Glomerular visceral epithelial cell (primary cell): ENCODE measurements at regions not wholly inside any gene's neighbourhood (a gene's known extent, or its start where the extent isn't known, plus 50 kb on each side); places are given as distances from the start of the nearest gene placed in this dataset.

ENCODE experiments used
- DNase-seq: peaks from one replicate; pipeline ENCODE4 v3.0.0-alpha.2; 2016; ENCODE audit errors: extremely low spot score

DNA sequence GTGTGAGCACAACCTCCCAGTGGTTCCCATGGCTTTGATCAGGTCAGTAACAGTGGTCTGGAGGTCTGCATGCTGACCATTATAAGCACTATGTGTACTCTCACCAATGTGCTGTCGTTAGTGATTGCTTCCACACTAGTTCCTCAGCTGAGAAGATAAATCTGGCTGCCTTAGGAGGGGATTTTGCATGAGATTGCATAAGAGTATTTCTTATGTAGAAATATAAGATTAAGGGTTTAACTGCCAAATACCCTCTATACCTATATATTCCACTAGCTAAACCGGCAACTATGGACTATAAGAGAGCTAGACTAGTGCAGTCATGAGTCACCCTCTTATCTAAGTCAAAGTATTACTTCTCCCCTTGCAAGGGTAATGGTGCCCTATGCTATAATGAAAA lies 580.2 kb downstream of the CDH11 start:
- no peak for DNase-seq

DNA sequence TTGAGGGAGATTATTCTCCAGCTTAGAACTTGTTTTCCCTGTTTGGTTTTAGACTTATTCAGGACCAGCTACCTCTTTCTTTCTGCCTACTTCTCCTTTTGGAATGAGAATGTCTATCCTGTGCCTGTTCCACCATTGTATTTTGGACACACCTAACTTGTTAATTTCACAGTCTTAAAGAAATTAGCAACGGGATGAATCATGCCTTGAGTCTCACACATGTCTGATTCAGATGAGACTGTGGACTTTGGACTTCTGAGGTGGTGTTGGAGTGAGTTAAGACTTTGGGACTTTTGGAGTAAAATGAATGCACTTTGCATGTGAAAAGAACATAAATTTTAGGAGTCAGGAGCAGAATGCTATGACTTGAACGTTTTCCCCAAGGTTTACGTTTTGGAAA lies 581.4 kb downstream of the CDH11 start:
- no peak for DNase-seq

DNA sequence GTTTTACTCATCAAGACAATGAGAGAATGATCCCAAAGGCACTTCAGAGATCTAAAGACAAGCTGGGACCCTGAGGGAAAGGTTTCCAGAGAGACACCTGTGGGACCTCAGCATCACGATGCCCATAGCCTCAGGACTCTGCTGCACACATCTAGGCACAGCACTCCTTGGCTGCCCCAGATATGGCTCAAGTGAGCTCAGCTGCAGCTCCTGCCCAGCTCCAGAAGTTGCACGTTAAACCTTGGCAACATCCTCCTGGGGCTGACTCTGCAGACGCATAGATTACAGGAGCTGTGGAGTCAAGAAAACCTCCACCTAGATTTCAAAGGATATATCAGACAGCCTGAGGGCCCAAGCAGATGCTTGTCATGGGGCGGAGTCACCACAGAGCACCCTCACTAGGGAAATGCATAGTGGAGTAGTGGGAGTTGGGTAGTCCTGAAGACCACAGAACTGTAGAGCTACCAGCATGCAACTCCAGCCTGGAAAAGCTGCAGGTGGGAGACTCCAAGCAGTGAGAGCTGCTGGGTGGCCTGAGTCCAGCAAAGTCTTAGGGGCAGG lies 582.0 kb downstream of the CDH11 start:
- no peak for DNase-seq

DNA sequence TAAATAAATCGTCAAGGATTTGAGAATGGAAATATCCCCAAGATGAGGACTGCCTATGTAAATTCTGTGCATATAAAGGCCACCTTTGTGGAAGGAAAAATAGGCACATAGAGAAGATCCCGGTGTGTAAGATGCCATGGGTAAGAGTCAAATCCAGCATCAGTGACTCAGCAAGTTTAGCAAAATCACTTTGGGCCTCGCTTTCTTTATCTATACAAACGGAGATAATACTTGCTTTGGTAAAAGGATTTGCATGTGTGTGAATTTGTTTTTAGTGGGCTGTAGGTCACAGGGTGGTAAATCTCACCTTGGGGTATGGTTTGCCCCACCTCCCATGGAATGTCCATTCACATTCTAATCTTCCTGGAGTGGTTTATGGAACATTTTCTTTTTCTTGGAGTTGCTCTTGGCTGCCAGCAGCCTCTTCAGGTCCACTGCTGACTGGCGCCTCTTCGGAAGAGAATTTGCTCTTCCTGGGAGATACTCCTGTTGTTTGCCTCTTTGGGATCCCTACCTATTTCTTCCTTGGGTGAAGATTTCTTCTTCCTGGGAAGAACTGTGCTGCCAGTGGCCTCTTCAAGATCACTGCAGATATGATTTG lies 587.6 kb downstream of the CDH11 start:
- DNase-seq: no peak

DNA sequence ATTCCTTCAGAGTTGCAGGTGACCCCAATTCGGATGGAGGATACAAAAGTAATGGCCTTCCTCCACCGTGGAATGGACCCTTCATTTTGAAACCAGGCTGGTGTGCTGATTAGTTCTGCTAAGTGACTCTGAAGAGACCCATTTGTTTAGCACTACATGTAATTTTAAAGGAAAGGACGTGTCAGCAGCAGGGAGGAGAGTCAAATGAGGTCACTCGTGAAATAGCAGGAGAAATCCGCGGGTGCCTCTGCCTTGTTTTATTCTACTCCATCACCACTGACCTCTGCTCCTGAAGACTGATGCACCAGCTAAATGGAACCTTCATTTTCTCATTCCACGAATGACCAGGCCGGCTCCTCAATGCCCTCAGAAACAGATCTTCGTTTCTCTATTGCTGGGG lies 589.2 kb downstream of the CDH11 start:
- DNase-seq: no peak

DNA sequence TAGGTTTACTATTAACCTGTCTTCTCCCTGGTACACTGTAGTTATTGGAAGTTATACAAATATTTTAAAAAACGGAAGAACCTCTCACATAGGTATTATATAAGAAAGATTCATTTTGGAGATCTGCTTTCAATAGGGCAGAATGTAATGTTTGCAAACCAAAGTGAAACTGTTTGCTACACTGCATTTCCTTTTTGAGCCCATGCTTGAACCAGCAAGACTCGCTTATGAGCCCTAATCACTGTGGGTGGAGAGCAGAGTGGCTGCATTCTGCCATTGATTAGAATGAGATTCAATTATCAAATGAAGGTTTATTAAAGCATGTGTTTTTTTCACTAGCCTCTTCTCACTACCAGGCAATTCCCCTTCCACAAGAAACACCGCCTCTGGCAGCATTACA lies 589.7 kb downstream of the CDH11 start:
- no peak for DNase-seq

DNA sequence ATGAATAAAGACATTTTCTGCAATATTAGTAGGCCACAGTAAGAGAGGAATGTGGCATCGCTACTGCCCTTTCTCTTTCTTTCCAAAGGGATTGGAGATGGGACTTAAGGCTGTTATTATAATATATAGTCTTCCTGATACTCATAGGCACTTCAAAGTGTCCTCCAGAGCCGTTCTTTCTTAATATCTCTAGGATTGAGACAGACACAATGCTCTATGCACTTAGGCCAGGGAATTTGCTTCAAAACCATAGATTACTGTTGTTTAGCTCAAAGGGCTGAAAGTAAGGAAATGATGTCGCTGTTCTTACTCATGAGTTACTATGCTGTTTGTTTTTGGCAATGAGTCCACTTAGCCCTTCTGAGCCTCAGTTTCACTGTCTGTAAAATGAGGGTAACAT lies 590.5 kb downstream of the CDH11 start:
- no peak for DNase-seq

DNA sequence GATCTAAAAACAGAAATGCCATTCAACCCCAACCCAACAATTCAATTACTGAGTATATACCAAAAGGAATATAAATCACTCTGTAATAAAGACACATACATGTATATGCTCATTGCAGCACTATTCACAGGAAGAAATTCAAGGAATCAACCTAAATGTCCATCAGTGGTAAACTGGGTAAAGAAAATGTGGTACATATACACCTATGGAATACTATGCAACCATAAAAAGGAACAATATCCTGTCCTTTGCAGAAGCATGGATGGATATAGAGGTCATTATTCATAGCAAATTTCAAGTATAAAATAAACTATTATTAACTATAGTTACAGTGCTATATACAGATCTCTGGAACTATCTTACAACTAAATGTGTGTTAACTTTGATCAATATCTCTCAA lies 599.3 kb downstream of the CDH11 start:
- no peak for DNase-seq

DNA sequence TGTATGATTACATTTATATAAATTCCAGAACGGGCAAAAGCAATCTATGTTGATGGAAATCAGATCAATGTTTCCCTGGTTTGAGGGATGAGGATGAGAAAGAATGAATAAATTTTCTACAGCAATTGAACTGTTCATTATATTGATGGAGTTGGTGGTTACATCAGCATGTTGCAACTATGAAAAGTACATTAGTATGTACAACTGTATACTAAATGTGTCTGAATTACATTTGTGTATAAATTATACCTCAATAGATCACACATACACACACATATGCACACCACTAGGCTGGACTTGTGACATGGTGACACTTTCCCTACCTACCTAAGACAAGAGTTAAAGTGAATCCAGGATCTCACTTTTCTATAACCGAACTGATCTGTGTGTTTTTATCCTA lies 608.0 kb downstream of the CDH11 start:
- DNase-seq: no peak

DNA sequence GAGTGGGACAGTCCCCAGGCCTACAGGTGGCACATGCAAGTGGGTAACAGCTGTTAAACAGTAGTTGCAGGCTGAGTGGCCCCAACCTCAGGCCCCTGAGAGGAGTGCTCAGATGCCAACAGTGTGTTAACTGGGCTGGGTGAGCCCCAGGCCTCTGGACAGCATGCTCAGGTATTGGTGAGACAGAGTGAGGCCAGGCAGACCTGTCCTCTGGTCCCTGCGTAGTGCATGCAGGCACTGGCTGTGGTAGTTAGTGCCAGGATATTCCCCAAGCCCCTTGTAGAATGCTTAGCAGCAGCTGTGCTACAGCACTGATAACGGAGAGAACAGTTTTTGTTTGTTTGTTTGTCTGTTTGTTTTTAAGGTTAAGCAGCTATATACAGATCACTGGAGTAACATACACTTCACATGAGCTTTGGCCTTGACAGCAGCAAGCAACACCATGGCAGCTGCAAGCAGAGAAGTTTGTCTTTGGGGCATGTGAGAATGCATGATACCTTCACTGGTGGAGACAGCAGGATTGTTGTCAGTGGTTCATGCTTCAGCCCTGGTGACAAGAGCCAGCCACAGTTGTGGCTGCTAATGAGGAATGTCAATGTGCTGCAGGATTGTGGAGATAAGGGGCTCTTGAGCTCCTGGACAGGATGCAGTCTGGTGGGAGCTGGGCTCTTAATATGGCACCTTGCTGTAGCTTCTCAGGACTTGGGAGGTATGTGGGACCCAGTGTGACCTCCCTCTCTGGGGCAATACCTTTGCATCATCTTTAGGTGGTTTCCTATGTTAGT lies 614.4 kb downstream of the CDH11 start:
- DNase-seq: no peak

DNA sequence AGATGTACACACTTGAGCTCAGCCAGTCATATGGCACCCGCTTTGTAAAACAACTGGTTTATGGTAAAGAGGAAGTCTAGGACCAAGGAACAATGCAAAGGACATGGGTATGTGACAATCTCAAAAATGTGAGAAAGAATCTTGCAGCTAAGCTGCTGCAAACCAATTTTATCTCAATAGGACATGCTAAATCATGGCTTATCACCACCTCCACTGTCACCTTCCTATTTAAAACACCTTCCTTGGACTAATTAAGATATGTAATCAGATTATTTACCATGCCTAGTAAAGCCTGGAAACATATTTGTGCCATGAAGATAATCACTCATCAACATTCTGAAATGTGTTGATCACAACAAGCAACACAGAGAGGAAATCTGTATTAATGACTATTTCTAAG lies 622.7 kb downstream of the CDH11 start:
- DNase-seq: no peak

DNA sequence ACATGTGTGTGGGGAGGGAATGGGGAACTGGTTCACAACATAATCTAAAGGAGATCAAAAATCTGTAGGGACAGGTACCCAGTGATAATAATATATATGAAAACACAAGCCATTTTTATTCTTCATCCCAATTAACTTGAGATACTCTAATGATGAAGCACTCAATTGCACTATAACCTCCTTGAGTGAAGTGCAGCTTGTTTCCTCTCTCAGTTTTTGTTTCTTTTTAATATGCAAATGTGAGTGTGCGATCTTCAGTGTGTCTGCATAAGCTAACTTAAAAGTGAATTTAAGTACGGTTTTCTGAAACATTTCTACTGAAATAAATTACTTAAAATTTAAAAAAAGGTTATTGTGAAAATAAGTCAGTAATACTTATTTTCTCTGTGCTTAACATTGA lies 623.5 kb downstream of the CDH11 start:
- no peak for DNase-seq

DNA sequence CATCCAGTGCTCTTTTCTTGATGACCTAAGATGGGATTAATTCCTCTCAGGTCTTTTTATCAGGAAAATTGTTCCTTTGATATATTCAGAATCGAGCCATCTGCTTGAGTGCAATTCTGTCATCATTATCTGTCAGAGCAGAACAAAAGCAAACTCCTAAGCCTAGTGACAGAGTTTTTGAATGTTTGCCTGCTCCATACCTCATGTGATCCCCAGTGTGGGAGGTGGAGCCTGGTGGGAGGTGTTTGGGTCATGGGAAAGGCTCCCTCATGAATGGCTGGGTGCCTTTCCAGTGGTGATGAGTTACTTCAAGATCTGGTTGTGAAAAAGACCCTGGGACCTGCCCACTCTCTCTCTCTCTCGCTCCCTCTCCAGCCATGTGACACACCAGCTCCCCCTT lies 628.2 kb downstream of the CDH11 start:
- DNase-seq: no peak

DNA sequence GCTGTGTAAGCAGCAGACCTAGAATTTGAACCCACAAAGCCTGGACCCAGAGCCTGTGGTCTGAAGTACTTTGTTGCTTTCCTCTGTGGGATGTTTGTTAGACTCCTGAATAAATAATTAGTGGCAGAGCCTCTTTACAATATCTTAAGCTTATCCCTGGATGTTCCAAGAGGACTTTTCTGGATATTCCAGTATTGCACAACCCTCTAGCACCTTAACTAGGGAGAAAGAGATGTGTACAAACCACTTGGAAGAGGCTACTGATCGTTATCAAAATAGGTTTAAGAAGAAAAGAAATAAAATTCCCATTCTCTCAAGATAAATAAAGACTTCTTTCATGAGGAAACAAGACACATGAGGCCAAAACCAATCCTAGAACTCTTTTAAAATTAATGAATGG lies 632.4 kb downstream of the CDH11 start:
- no peak for DNase-seq

DNA sequence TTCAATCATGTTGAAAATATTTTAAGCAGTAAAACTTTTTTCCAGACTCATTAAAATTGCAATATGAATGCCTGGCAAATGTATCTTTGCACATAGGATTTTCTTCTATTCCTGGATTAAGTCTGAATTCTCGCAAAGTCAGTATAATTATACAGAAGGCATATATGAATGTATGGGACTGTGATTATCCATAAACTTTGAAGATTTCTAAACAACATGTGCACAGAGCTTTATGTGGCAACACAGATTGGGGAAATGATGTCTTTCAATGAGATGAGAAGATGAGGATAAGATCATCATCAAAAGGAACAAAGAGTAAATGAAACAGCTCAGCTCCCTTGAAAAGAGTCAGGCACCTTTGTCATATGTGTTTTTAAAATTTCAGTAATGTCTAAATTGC lies 635.3 kb downstream of the CDH11 start:
- no peak for DNase-seq

DNA sequence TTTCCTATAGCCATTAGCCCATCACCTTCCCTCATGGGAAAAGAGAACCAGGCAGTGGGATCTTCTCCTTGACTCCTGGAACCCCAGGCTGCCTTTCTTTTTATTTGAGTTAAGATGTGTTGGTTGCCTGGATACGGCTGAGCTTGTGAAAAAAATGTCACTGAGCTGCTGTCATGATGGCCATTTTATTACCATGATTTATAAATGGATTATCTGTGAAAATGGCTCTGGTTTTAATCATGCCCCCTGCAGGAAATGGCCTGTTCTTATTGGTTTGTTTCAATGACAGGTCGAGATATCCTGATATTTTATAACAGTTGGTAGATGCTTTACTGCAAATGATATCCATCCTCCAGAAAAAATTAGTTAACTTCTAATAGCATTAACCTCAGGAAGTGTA lies 640.4 kb downstream of the CDH11 start:
- DNase-seq: no peak

DNA sequence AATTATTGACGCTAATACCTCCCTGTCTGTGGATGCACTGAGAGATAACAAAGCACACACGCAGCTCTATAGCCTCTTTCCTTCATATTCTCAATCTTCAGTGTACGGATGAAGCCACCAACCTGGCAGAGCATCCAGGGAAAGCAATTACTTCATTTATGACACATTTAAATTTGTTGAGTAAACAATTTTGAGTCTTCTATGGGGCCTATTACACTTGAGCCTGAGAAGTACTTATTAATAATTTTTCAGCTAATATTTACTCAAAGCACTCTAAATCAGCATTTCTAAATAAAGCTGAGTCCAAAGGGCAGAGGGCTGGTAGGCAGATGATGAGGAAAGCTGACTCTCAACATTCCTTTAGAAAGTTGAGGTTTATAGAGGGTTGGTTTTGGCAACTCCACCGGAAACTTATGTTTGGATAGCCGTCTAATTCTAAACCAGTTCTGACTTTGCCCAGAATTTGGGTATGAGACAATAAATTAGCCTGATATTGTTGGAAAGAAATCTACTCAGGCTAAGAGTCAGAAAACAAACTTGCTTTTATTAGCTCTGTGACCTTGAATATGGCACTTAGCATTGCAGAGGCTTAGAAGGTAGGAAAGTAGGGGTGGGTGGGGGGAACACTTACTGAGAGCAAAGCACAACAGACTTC lies 643.5 kb downstream of the CDH11 start:
- peak; percentile 27 for DNase-seq

DNA sequence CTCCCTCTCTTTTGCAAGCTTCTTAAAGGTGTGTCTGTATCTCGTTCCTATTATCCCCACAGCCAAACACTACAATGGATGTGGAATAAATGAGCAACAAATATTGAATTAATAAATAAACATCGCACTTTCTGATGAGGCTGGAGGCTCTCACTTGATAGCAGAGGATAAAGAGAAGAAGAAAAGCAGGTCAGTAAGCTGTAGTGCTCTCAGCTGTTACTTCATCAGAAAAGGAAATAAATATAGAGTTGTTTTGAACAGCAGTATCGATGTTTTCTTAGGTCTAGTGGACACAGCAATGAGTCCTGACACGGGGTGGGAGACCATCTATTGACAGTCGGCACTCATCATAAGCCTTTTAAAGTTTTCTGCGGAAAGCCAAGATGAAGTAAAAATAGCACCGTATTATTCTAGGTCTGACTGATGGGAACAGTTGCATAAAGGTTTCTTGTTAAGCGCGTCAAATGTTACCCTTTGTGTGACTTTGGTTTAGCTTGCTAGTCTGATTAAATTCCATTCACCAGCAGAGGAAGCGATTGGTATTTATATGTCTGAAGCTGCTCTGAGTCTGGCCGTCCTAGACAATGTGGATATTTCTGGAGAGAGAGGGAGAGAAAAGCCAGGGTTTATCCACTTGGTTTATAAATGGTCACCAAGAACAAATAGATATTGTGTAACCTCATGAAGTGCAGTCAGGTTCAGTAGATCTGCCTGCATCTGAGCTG lies 646.1 kb downstream of the CDH11 start:
- DNase-seq: no peak

DNA sequence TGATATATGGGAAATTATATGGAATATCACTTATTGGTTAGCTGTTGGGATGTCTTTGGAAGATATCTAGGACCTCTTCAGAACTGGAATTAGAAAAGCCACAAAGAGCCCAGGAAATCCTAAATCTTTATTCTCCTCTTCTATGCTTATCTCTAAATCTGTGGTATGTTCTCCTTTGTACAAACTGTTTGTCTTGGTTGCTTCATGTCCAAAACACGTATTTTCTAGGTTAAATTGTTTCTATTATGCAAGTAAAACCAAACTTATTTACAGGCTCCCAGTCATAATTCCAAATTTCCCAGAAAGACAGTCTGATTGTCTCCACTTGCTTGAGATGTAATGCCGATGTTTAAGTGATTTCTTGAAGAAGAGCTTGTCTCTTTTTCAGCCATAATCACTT lies 650.9 kb downstream of the CDH11 start:
- DNase-seq: no peak

DNA sequence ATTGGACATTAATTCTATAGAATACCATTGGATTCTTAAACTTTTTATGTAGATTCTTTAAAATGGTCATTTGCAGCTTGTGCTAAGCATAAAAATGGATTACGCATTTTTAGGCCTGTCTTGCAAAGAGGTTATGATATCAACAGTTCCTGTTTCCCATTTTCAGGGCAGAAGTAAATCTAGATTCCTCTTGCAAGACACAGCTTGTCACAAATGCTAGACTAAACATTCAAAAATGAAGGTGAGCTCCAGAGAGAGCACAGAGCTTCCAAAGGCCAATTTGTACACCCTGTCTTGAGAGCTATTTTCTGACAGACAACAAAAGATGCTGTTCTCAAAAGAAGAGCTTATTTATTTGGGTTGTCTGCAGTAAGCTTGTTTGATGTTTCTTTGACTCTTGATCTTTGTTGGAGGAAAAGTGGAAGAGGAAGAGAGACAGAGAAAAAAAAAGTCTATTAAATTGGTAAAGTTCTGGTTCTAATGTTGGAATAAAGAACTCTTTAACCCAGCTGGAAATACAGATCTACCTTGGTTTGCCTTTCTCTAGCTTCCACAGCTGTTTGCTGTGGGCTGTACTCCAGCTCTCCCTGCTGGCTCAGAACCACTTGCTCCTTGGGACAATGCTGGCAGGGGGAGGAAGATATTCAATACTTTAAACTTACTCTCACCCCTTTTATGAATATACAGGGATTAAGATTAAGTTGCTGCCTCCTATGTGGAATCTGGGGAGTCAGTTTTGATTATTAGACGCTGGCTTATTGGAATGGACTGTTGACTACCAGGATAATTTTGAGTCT lies 651.8 kb downstream of the CDH11 start:
- no peak for DNase-seq

DNA sequence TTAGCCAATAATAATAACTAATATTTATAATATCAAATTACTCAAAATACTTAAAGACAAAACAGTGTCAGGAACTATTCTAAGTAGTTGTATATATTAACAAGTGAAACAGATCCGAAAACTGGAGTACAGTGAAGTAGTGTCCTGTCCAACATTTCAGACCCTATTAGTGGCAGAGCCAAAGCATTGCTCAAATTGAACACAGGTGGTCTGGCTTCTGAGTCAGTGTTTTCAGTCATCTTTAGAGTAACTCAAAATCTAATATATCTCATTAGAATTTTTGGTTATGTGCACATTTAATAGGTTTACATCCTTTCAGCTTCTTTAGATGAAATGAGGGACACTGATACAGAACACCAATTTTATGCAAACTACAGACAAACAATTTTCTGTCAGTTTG lies 652.5 kb downstream of the CDH11 start:
- DNase-seq: no peak
